ENCODE measurements at regions not wholly inside any gene's neighbourhood (a gene's known extent, or its start where the extent isn't known, plus 50 kb on each side); places are given as distances from the start of the nearest gene placed in this dataset.

DNA sequence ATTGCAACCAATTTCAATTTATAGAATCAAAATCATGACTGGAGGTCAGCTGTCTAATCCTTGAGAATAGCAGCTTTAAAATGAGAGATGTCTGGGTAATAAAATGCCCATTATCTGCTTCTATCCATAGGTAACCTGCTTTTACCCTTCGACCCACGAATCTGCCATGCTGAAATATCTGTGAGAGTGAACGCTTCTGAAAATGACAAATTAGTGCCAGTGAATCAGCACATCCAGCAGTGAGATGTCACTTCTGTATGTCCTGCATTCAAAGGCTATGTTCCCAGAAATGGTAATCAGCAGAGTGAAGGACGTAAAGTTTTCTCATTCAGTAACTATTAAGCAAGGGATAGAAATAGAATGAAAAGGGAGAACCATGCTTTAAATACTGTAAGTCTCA, 532.4 kb upstream of the ITGA1 start:
- no peak overlapping the region for H3K4me3 ChIP-seq
- H3K4me1 ChIP-seq: no peaks in the 10 kb centered on the region
- no peaks in the 10 kb centered on the region for H3K36me3 ChIP-seq
- H3K27ac ChIP-seq: no peak overlapping the region
- 87% methylated on average over 4 of the region's 4 CpGs for WGBS
- TF ChIP-seq POLR2AphosphoS5 (IDR thresholded peaks at IDR 0.05) (no peak), EP300 (IDR thresholded peaks at IDR 0.05) (no peak), POLR2A (IDR thresholded peaks at IDR 0.05) (no peak)
- TF ChIP-seq, protein P1, sequence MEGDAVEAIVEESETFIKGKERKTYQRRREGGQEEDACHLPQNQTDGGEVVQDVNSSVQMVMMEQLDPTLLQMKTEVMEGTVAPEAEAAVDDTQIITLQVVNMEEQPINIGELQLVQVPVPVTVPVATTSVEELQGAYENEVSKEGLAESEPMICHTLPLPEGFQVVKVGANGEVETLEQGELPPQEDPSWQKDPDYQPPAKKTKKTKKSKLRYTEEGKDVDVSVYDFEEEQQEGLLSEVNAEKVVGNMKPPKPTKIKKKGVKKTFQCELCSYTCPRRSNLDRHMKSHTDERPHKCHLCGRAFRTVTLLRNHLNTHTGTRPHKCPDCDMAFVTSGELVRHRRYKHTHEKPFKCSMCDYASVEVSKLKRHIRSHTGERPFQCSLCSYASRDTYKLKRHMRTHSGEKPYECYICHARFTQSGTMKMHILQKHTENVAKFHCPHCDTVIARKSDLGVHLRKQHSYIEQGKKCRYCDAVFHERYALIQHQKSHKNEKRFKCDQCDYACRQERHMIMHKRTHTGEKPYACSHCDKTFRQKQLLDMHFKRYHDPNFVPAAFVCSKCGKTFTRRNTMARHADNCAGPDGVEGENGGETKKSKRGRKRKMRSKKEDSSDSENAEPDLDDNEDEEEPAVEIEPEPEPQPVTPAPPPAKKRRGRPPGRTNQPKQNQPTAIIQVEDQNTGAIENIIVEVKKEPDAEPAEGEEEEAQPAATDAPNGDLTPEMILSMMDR (IDR thresholded peaks at IDR 0.05): no peak
- H3K9me3 ChIP-seq: no peaks in the 10 kb centered on the region
- no peak for DNase-seq (ENCODE audit: low spot score in 2 of 2)
- H3K27me3 ChIP-seq: no peaks in the 10 kb centered on the region

DNA sequence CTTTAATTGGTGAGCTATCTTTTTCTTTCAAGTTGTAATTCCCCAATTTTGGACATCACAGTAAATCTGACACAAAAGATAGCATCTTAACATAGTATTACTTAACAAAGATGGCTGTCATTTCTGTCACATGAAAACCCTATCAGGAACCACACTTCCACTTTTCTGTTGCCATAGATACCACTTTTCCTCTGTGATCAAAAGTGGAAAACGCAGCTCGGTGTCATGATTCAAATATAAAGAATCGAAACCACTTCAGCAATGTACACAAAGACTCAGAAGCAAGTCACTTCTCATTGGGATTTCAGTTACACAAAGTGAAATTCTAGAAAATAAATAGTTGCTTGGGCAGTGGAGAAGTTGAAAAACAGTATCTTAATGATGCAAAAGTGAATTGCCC, 524.9 kb upstream of the ITGA1 start:
- Histone ChIP-seq H3K9me3 (no peaks in the 10 kb centered on the region), H3K4me1 (no peaks in the 10 kb centered on the region), H3K36me3 (no peaks in the 10 kb centered on the region), H3K4me3 (no peak overlapping the region), H3K27me3 (no peaks in the 10 kb centered on the region), H3K27ac (no peak overlapping the region)
- WGBS: 71% methylated on average over 3 of the region's 3 CpGs
- DNase-seq (ENCODE audit: low spot score in 2 of 2): no peak
- TF ChIP-seq POLR2A (IDR thresholded peaks at IDR 0.05): no peak
- no peak for TF ChIP-seq POLR2AphosphoS5 (IDR thresholded peaks at IDR 0.05)
- TF ChIP-seq EP300 (IDR thresholded peaks at IDR 0.05): no peak
- TF ChIP-seq, protein P1 (IDR thresholded peaks at IDR 0.05): no peak

DNA sequence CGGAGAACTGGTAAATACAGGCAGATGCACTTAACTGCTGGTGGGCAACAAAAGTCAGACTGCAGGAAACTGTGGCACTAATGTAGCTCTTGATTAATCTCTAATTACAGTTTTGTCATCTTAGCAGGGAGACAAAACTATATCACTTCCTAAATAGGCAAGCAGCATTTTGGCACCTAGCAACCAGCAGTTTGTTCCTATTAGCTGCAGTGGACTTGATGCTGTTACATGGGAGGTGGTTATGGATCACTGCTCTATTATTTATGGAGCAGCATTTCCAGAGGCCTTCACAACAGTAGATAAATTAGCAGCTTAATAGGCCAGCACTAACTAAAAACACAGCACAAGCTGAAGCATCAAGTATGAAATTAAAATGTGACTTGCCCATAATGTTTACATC, 518.3 kb upstream of the ITGA1 start:
- 47% methylated on average over 1 of the region's 1 CpG for WGBS
- TF ChIP-seq POLR2AphosphoS5 (IDR thresholded peaks at IDR 0.05) (no peak), EP300 (IDR thresholded peaks at IDR 0.05) (no peak), POLR2A (IDR thresholded peaks at IDR 0.05) (no peak)
- TF ChIP-seq, protein P1 (IDR thresholded peaks at IDR 0.05): no peak

DNA sequence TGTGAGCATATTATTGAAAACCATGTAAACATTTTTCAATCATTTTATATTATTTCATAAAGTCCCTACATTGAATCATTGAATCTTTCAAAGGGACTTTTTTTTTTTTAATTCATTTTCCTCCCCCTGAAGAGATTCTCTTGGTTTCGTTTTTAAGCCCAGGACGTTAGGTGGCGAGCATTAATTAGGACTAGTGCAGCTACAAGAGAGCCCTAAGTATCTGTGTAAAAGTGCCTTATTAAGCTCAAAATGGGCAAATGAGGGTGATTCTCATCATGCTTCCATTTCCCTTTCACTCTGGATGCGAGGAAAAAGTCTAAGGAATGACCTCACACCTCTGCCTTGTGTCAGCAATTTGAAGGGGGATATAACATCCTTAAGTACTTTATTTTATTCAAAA, 517.9 kb upstream of the ITGA1 start:
- Histone ChIP-seq H3K9me3 (no peaks in the 10 kb centered on the region), H3K4me1 (no peaks in the 10 kb centered on the region), H3K27me3 (no peaks in the 10 kb centered on the region), H3K36me3 (no peaks in the 10 kb centered on the region), H3K27ac (no peak overlapping the region), H3K4me3 (no peak overlapping the region)
- no peak for DNase-seq (ENCODE audit: low spot score in 2 of 2)
- WGBS: 67% methylated on average over 4 of the region's 4 CpGs
- TF ChIP-seq POLR2AphosphoS5 (IDR thresholded peaks at IDR 0.05): no peak
- TF ChIP-seq, protein P1 (IDR thresholded peaks at IDR 0.05): no peak
- TF ChIP-seq POLR2A (IDR thresholded peaks at IDR 0.05): no peak
- no peak for TF ChIP-seq EP300 (IDR thresholded peaks at IDR 0.05)

More for the DNA sequence above, 518.3 kb upstream of the ITGA1 start:
- Histone ChIP-seq H3K9me3 (no peaks in the 10 kb centered on the region), H3K27ac (no peak overlapping the region), H3K36me3 (no peaks in the 10 kb centered on the region), H3K4me3 (no peak overlapping the region), H3K4me1 (no peaks in the 10 kb centered on the region), H3K27me3 (no peaks in the 10 kb centered on the region)
- no peak for DNase-seq (ENCODE audit: low spot score in 2 of 2)

DNA sequence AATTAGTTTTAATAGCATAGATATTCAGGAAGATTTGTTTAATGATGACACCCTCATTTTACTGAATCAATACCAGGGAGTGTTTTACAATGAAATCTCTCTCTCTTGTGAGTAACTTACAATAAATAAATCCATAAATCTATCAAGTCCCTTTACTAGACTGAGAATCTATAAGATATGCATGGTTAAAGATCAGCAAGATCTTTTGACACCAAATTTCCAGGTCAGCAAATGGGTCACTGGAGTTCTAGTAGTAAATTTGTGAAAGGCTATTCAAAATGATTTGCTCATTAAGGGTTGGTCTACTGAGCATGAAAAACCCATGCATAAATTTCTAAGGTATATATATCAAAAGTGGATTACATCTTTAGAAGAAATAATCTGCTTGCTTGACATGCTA, 512.1 kb upstream of the ITGA1 start:
- Histone ChIP-seq H3K4me3 (no peak overlapping the region), H3K27ac (no peak overlapping the region), H3K27me3 (no peaks in the 10 kb centered on the region), H3K9me3 (peaks cover 5% of the 10 kb centered on the region), H3K36me3 (no peaks in the 10 kb centered on the region), H3K4me1 (no peaks in the 10 kb centered on the region)
- no peak for DNase-seq (ENCODE audit: low spot score in 2 of 2)
- no peak for TF ChIP-seq EP300 (IDR thresholded peaks at IDR 0.05)
- TF ChIP-seq, protein P1 (IDR thresholded peaks at IDR 0.05): no peak
- TF ChIP-seq POLR2A (IDR thresholded peaks at IDR 0.05): no peak
- TF ChIP-seq POLR2AphosphoS5 (IDR thresholded peaks at IDR 0.05): no peak
